Upper lobe of left lung (tissue), 6 donors: ENCODE measurements at regions not wholly inside any gene's neighbourhood (a gene's known extent, or its start where the extent isn't known, plus 50 kb on each side); places are given as distances from the start of the nearest gene placed in this dataset.
"Not testable (repeated sequence)": the region's sequence is repeated elsewhere in the genome, so short reads cannot be mapped to it uniquely, and the experiment has no call there.

ENCODE experiments used
- ATAC-seq, 2 donors: fragments of 200-7000 bp; cut with Tn5 transposase; one replicate each; pipeline ENCODE4 v1.9.1; 2022; ENCODE audit warnings: mild to moderate bottlenecking in 2 of 2, moderate library complexity in 2 of 2; ENCODE audit not compliant: low FRiP score in 2 of 2
- DNase-seq, 2 donors: peaks; one replicate each; pipeline ENCODE4 v3.0.0-alpha.2; 2019 to 2020
- H3K27ac ChIP-seq, 4 donors: fragments of 200-600 bp; sonication (generic); one replicate each; pipeline ENCODE4 v1.5.1; 2016 to 2019
- H3K27me3 ChIP-seq, 4 donors: fragments of 200-600 bp; sonication (generic); one replicate each; pipeline ENCODE4 v1.5.1; 2017 to 2019
- H3K36me3 ChIP-seq, 4 donors: fragments of 200-600 bp; sonication (generic); one replicate each; pipeline ENCODE4 v1.5.1; 2016 to 2019
- H3K4me1 ChIP-seq, 4 donors: fragments of 200-600 bp; sonication (generic); one replicate each; pipeline ENCODE4 v1.5.1; 2018 to 2019
- H3K4me3 ChIP-seq, 4 donors: fragments of 200-600 bp; sonication (generic); one replicate each; pipeline ENCODE4 v1.5.1; 2017 to 2019; ENCODE audit warnings: mild to moderate bottlenecking in 2 of 4, moderate library complexity in 1 of 4
- H3K9me3 ChIP-seq, 4 donors: fragments of 200-600 bp; sonication (generic); one replicate each; pipeline ENCODE4 v1.5.1; 2018 to 2019
- CTCF ChIP-seq, 6 experiments: fragments of 450-650 bp in 4 of 6; fragments of 200-600 bp in 2 of 6; sonication (generic) in 2 of 6; IDR thresholded peaks; one replicate each; pipeline ENCODE4 v1.5.1; 2016 to 2019; ENCODE audit warnings: antibody characterized with exemption in 6 of 6
- EP300 ChIP-seq, 4 donors: sonication (generic); formaldehyde crosslinking; IDR thresholded peaks; one replicate each; pipeline ENCODE4 v1.5.1; 2017; ENCODE audit warnings: antibody characterized with exemption in 4 of 4, control low read depth in 2 of 4
- POLR2A ChIP-seq, 4 donors: fragments of 450-650 bp; IDR thresholded peaks; one replicate each; pipeline ENCODE4 v1.5.1; 2016 to 2017; ENCODE audit warnings: antibody characterized with exemption in 4 of 4, mild to moderate bottlenecking in 2 of 4
- POLR2AphosphoS5 ChIP-seq, 2 donors: sonication (generic); formaldehyde crosslinking; IDR thresholded peaks; one replicate each; pipeline ENCODE4 v1.5.1; 2017; ENCODE audit warnings: antibody characterized with exemption in 2 of 2
- WGBS, 2 donors: methylation state at CpG; one replicate each; pipeline ENCODE4 v1.1.5; 2017 to 2018; 5-methylcytosine and 5-hydroxymethylcytosine counted together
- donor health status: DM: no; HTN: no; CAD: no; lungs with moderate emphysema.
- donor health status: DM: no; HTN: yes; CAD: no; lungs with severe emphysema.

GRCh38 chr5:39660020-39660419, 235.2 kb upstream of the DAB2 start:
- Histone ChIP-seq H3K4me3 (no peak overlapping the region), H3K36me3 (no peaks in the 10 kb centered on the region), H3K4me1 (no peaks in the 10 kb centered on the region), H3K9me3 (no peaks in the 10 kb centered on the region), H3K27me3 (no peaks in the 10 kb centered on the region), H3K27ac (no peak overlapping the region)
- DNase-seq, result no peak
- ATAC-seq, result no peak
- TF ChIP-seq EP300 (IDR thresholded peaks at IDR 0.05) (no peak), CTCF (IDR thresholded peaks at IDR 0.05) (no peak), POLR2A (IDR thresholded peaks at IDR 0.05) (no peak), POLR2AphosphoS5 (IDR thresholded peaks at IDR 0.05) (no peak)
- 80 to 84% methylated on average over 1 of the region's 1 CpG for WGBS, 2 donors

GRCh38 chr5:39658866-39659265, 234.1 kb upstream of the DAB2 start:
- 89 to 96% methylated on average over 4 of the region's 4 CpGs for WGBS, 2 donors
- TF ChIP-seq EP300 (IDR thresholded peaks at IDR 0.05) (no peak), CTCF (IDR thresholded peaks at IDR 0.05) (no peak), POLR2AphosphoS5 (IDR thresholded peaks at IDR 0.05) (no peak), POLR2A (IDR thresholded peaks at IDR 0.05) (no peak)
- no peak for ATAC-seq

GRCh38 chr5:39657943-39658342, 233.2 kb upstream of the DAB2 start:
- TF ChIP-seq CTCF (IDR thresholded peaks at IDR 0.05) (no peak), EP300 (IDR thresholded peaks at IDR 0.05) (no peak)
- 60 to 63% methylated on average over 1 of the region's 1 CpG for WGBS, 2 donors
- Histone ChIP-seq H3K4me3 (no peak overlapping the region), H3K4me1 (no peaks in the 10 kb centered on the region), H3K27ac (no peak overlapping the region), H3K27me3 (no peaks in the 10 kb centered on the region), H3K9me3 (no peaks in the 10 kb centered on the region), H3K36me3 (no peaks in the 10 kb centered on the region)
- no peak for ATAC-seq
- DNase-seq, result no peak

More at GRCh38 chr5:39658866-39659265, 234.1 kb upstream of the DAB2 start:
- Histone ChIP-seq H3K4me1 (no peaks in the 10 kb centered on the region), H3K36me3 (no peaks in the 10 kb centered on the region), H3K27me3 (no peaks in the 10 kb centered on the region), H3K27ac (no peak overlapping the region), H3K9me3 (no peaks in the 10 kb centered on the region), H3K4me3 (no peak overlapping the region)
- DNase-seq, result no peak

- no peaks in the 10 kb centered on the region for H3K4me1 ChIP-seq
- no peak overlapping the region for H3K27ac ChIP-seq
- TF ChIP-seq CTCF (IDR thresholded peaks at IDR 0.05) (no peak), POLR2AphosphoS5 (IDR thresholded peaks at IDR 0.05) (no peak), EP300 (IDR thresholded peaks at IDR 0.05) (no peak), POLR2A (IDR thresholded peaks at IDR 0.05) (no peak)
These were observed 231.8 kb upstream of the DAB2 start for GRCh38 chr5:39656600-39656999.

DNA sequence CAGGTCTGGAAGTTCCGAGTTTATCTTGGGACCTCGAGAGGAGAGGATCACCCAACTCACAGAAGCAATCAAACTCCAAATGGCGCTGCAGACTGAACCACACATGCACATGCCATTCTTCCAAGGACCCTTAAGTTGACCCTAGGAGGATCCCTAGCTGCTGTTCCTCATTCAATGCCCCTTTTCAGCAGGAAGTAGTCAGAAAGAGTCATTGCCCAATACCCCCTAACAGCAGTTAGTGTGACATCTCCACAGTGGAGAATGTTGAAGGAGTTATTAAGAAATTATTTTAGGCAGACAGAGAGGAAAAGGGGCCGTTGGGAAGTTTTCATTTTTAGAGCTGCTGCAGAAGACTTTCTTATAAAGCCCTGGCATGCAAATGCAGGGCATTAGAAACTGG, 229.9 kb upstream of the DAB2 start:
- H3K27ac ChIP-seq, result no peak overlapping the region
- no peak for TF ChIP-seq CTCF (IDR thresholded peaks at IDR 0.05)
- no peak for TF ChIP-seq POLR2A (IDR thresholded peaks at IDR 0.05)
- TF ChIP-seq POLR2AphosphoS5 (IDR thresholded peaks at IDR 0.05), result no peak
- TF ChIP-seq EP300 (IDR thresholded peaks at IDR 0.05), result no peak
- DNase-seq (no peak), ATAC-seq (no peak)
- no peaks in the 10 kb centered on the region for H3K9me3 ChIP-seq
- no peaks in the 10 kb centered on the region for H3K4me1 ChIP-seq
- H3K36me3 ChIP-seq, result no peaks in the 10 kb centered on the region
- H3K27me3 ChIP-seq, result no peaks in the 10 kb centered on the region
- H3K4me3 ChIP-seq, result no peak overlapping the region
- 76 to 80% methylated on average over 4 of the region's 4 CpGs for WGBS, 2 donors

More at GRCh38 chr5:39656600-39656999, 231.8 kb upstream of the DAB2 start:
- Histone ChIP-seq H3K27me3 (no peaks in the 10 kb centered on the region), H3K9me3 (no peaks in the 10 kb centered on the region), H3K4me3 (no peak overlapping the region), H3K36me3 (no peaks in the 10 kb centered on the region)
- ATAC-seq, result no peak
- DNase-seq, result no peak

DNA sequence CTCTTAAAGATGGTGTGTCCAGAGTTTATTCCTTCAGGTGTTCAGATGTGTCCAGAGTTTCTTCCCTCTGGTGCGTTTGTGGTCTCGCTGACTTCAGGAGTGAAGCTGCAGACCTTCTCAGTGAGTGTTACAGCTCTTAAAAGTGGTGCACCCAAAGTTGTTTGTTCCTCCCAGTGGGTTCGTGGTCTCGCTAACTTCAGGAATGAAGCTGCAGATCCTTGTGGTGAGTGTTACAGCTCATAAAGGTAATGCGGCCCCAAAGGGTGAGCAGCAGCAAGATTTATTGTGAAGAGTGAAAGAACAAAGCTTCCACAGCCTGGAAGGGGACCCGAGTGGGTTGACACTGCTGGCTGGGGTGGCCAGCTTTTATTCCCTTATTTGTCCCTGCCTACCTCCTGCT, 227.7 kb upstream of the DAB2 start:
- WGBS, 2 donors, result 80 to 98% methylated on average over 6 of the region's 6 CpGs
- not testable (repeated sequence) for H3K4me1 ChIP-seq, ATAC-seq, H3K36me3 ChIP-seq, H3K27me3 ChIP-seq, H3K4me3 ChIP-seq, H3K9me3 ChIP-seq, H3K27ac ChIP-seq, DNase-seq
